ENCODE measurements at regions not wholly inside any gene's neighbourhood (a gene's known extent, or its start where the extent isn't known, plus 50 kb on each side); places are given as distances from the start of the nearest gene placed in this dataset.
"Not testable (repeated sequence)": the region's sequence is repeated elsewhere in the genome, so short reads cannot be mapped to it uniquely, and the experiment has no call there.

- not testable (repeated sequence) for TF ChIP-seq CEBPB (IDR thresholded peaks at IDR 0.05; ENCODE audit: low read depth); TCF7L2 (IDR thresholded peaks at IDR 0.05; ENCODE audit: borderline replicate concordance, extremely low read depth, insufficient read depth, insufficient read length); POLR2AphosphoS5 (IDR thresholded peaks at IDR 0.05; ENCODE audit: low read depth, low read length); POLR2A (IDR thresholded peaks at IDR 0.05; ENCODE audit: borderline replicate concordance, extremely low read depth, insufficient read depth, insufficient read length); JUND (IDR thresholded peaks at IDR 0.05); YY1 (IDR thresholded peaks at IDR 0.05; ENCODE audit: extremely low read depth, insufficient replicate concordance, low read depth, low read length); SP1 (IDR thresholded peaks at IDR 0.05; ENCODE audit: low read depth); EZH2phosphoT487 (IDR thresholded peaks at IDR 0.05; ENCODE audit: borderline replicate concordance); EZH2 (IDR thresholded peaks at IDR 0.05)
- TF ChIP-seq, protein P1, sequence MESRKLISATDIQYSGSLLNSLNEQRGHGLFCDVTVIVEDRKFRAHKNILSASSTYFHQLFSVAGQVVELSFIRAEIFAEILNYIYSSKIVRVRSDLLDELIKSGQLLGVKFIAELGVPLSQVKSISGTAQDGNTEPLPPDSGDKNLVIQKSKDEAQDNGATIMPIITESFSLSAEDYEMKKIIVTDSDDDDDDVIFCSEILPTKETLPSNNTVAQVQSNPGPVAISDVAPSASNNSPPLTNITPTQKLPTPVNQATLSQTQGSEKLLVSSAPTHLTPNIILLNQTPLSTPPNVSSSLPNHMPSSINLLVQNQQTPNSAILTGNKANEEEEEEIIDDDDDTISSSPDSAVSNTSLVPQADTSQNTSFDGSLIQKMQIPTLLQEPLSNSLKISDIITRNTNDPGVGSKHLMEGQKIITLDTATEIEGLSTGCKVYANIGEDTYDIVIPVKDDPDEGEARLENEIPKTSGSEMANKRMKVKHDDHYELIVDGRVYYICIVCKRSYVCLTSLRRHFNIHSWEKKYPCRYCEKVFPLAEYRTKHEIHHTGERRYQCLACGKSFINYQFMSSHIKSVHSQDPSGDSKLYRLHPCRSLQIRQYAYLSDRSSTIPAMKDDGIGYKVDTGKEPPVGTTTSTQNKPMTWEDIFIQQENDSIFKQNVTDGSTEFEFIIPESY (IDR thresholded peaks at IDR 0.05; ENCODE audit: extremely low read depth, insufficient replicate concordance, low read length): not testable (repeated sequence)
- TF ChIP-seq, protein P2, sequence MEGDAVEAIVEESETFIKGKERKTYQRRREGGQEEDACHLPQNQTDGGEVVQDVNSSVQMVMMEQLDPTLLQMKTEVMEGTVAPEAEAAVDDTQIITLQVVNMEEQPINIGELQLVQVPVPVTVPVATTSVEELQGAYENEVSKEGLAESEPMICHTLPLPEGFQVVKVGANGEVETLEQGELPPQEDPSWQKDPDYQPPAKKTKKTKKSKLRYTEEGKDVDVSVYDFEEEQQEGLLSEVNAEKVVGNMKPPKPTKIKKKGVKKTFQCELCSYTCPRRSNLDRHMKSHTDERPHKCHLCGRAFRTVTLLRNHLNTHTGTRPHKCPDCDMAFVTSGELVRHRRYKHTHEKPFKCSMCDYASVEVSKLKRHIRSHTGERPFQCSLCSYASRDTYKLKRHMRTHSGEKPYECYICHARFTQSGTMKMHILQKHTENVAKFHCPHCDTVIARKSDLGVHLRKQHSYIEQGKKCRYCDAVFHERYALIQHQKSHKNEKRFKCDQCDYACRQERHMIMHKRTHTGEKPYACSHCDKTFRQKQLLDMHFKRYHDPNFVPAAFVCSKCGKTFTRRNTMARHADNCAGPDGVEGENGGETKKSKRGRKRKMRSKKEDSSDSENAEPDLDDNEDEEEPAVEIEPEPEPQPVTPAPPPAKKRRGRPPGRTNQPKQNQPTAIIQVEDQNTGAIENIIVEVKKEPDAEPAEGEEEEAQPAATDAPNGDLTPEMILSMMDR (IDR thresholded peaks at IDR 0.05 in 2 of 3, conservative IDR thresholded peaks at IDR 0.05 in 1 of 3; ENCODE audit: borderline replicate concordance in 1 of 3, insufficient read depth in 1 of 3, low read depth in 2 of 3, low read length in 2 of 3): not testable (repeated sequence)
- TF ChIP-seq, protein P3, sequence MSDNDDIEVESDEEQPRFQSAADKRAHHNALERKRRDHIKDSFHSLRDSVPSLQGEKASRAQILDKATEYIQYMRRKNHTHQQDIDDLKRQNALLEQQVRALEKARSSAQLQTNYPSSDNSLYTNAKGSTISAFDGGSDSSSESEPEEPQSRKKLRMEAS (IDR thresholded peaks at IDR 0.05): not testable (repeated sequence)
Measured at GRCh38 chr9:82061801-82062200, 73.2 kb downstream of the SPATA31D1 start.
